G401 (cell line): ENCODE measurements at regions not wholly inside any gene's neighbourhood (a gene's known extent, or its start where the extent isn't known, plus 50 kb on each side); places are given as distances from the start of the nearest gene placed in this dataset.

ENCODE experiments used
- DNase-seq: peaks from one replicate; pipeline ENCODE4 v3.0.0-alpha.2; 2015; ENCODE audit warnings: low spot score
- in situ Hi-C: cut with HindIII; loops from 2 replicates; pipeline ENCODE4 v1.10.0; 2016; ENCODE audit warnings: low sequenced_read_pairs, mixed read lengths

DNA sequence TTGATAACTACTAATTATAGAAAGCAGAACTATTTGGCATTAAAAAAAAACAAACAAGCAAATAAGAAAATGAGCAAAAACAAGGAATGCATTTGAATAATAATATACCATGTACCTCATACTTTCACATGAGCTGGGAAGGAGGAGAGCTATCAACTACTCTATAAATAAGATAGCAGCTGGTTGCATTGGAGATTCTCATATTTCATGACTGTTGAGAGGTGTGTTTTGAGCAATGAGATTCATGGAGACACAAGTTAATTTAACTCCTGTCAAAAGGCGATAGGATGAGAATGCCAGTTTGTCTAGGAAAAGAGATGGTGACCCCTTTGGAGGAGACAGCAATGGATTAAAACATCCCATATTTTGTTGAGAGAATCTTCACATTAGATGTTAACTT lies 348.8 kb upstream of the SPTLC3 start:
- no peak for DNase-seq
- in situ Hi-C loops = no loop called here

DNA sequence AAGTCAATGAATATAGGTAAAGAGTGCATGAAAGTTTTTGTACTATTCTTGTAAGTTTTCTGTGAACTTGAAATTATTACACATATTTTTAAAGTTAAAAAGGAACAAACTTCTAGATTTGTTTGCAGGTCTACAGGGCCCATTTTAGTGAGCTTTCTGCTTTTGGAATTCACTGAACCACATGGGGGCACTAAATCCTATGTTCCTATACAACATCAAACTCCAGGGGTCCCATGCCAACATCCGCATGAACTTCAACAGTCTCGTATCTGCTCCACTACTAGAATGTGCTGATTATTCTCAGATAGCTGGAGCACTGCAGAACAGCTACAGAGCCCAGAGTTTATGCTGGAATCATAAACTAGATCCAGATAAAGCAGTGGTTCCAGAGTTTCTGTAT lies 347.9 kb upstream of the SPTLC3 start:
- in situ Hi-C loops = no loop called here
- DNase-seq = no peak

- DNase-seq = no peak
These were observed 338.5 kb upstream of the SPTLC3 start for GRCh38 chr20:12670301-12670700.

DNA sequence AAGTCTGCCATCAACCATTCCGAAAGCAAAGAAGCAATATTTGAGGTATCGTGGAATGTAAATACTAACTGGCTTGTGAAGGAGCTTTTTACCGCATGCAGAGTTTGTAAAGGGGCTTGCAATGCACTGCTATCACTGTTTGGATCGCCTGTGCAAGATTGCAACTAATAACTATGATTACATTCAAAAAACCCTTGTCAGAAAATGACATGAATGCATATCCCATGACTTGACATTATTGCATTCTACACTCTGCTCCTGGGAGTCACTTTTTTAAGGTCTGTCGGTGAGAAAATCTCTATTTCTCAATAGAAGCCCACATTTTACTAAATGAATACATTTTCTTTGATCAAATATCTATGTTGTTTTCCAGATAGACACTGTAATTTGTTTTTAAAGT lies 335.4 kb upstream of the SPTLC3 start:
- in situ Hi-C loops = no loop called here
- DNase-seq = no peak

More at GRCh38 chr20:12670301-12670700, 338.5 kb upstream of the SPTLC3 start:
- in situ Hi-C loops = no loop called here

- in situ Hi-C loops = no loop called here
- no peak for DNase-seq
These were observed 330.8 kb upstream of the SPTLC3 start for GRCh38 chr20:12677925-12678324.

GRCh38 chr20:12679447-12679846 lies 329.3 kb upstream of the SPTLC3 start:
- in situ Hi-C loops = no loop called here
- DNase-seq = no peak

- in situ Hi-C loops = no loop called here
- no peak for DNase-seq
These were observed 326.2 kb upstream of the SPTLC3 start for GRCh38 chr20:12682613-12683012.

- in situ Hi-C loops = no loop called here
- DNase-seq = peak; percentile 53
These were observed 321.3 kb upstream of the SPTLC3 start for GRCh38 chr20:12687476-12687875.

- DNase-seq = no peak
These were observed 312.8 kb upstream of the SPTLC3 start for GRCh38 chr20:12695937-12696336.

GRCh38 chr20:12698817-12699216 lies 310.0 kb upstream of the SPTLC3 start:
- in situ Hi-C loops = no loop called here
- DNase-seq = no peak

More at GRCh38 chr20:12695937-12696336, 312.8 kb upstream of the SPTLC3 start:
- in situ Hi-C loops = no loop called here

DNA sequence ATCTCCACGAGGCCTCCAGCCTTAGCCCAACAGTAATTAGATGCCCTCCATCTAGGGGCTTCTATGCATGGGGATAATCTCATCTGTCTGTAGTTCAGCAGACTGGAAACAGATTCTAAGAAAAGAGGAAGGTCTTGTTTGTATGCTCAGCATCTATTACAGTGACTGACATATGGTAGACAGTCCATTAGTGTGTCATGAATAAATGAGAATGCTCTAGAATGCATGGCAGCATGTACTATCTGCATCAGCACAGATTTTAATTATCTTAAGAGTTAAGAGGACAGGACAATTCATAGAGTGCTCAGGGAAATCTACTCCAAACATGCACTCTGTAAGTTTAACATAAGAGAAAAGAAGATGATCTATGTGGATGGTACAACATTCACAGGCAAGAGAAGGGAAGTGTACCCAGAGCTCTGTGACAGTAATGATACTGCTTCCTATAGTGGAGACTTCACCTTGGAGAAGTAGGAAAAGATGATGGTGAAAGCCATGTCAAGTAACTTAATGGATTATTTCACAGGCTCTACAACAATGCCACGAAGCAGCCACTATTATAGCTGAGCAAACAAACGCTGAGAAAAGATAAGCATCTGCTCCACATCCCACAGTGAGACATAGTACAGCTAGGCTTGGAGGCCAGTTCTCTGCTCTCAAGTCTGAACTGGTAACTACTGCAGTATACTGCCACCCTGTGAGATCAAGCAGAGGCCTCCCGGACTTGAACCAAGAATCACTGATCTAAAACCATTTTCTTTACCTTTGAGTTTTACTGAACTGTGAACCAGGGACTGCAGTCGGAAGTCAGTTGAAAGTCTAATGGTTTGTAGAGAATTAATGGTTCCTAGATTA lies 309.2 kb upstream of the SPTLC3 start:
- in situ Hi-C loops = no loop called here
- no peak for DNase-seq

DNA sequence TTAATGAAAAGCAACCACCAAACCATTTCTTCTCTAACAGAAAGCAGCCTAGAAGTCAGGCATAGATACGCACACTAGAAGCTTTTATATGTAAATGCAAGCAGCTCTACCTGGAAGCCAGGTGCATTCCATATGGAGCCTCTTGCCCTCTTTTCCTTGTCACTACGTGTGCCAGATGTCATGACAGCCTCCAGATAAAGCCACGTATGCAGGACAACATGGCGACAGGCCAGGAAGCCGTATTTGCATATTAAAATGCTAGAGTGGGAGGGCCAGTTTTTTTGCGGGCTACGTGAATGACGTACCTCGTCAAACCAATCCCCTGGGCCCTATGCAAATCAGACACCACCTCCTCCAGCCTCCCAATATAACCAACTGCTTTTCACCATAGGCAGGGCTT lies 308.1 kb upstream of the SPTLC3 start:
- in situ Hi-C loops = no loop called here
- DNase-seq = no peak

DNA sequence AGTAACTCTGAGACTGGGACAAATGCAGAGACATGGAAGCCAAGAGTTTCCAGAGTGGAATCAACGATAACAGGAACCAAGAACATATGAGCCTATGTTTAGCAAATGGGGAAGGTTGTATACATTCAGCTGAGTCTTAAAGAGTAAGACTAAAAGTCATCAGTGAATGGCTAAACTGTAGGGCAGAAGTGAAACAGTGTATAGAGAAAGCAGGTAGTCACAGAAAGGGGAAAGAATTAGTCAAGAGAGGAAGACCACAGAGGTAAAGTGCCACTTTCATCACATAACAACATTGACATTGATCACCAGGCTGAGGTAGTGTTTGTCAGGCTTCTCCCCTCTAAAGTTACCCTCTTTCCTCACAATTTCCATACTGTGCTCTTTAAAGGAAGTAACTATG lies 306.5 kb upstream of the SPTLC3 start:
- in situ Hi-C loops = no loop called here
- DNase-seq = no peak

DNA sequence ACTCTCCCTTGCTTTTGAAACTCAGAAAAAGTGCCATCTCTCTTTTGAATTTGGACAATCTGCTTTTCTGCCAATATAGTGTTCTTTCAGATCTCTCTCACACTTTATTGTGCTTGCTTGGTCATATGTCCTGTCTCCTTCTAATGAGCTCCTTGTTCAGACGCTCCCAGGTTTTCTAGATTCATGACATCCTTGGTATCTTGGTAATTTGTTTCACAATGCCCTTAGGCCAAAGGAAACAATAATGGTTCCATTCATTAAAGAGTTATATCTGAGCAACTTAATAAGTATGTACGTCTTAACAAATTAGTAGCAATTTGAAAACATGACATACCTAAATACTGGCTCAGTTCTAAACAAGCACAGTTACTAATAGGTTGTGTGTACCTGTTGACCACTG lies 293.4 kb upstream of the SPTLC3 start:
- DNase-seq = no peak
- in situ Hi-C loops = no loop called here

DNA sequence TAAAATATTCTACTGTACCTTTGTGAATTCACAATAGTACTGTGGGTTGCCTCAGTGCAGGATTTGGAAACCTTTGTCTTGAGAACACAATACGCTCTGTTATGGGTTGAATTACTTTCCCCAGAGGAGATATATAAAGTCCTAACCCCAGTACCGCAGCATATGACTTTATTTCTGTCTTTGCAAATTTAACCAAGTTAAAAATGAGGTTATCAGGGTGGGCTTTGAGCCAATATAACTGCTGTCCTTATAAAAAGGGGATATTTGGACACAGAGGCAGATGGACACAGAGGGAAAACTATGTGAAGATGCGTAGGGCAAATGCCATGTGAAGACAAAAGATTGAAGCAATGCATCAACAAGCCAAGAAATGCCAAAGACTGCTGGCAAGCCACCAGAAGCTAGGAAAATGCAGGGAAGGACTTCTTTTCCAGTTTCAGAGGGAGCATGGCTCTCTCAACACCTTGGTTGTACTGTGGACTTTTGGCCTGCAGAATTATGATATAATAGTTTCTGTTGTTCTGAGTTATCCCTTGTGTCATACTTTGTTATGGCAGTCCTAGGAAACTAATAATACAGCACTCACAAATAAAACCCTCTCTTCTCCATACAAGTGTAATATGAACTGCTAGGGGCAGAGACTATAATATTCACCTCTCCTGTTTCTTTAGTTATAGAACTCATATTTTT lies 292.6 kb upstream of the SPTLC3 start:
- in situ Hi-C loops = no loop called here

DNA sequence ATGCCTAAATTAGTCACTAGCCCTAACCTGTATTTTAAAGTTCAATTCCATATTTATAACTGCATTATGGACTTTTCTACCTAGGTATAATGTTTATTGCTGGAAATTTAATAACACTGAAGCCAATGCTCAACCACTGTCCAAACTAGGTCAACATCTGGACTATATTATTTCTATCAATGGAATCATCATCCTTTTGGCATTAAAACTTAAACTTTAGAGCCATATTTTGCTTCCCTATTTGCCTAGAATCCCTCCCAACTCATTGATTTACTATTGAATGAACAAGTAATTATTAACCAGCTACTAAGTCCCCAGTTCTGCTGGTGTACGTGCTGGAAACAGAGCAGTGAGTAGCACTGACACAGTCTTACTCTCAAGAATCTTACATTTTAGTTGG lies 291.7 kb upstream of the SPTLC3 start:
- in situ Hi-C loops = no loop called here
- no peak for DNase-seq

More for the DNA sequence above, 292.6 kb upstream of the SPTLC3 start:
- DNase-seq = no peak

DNA sequence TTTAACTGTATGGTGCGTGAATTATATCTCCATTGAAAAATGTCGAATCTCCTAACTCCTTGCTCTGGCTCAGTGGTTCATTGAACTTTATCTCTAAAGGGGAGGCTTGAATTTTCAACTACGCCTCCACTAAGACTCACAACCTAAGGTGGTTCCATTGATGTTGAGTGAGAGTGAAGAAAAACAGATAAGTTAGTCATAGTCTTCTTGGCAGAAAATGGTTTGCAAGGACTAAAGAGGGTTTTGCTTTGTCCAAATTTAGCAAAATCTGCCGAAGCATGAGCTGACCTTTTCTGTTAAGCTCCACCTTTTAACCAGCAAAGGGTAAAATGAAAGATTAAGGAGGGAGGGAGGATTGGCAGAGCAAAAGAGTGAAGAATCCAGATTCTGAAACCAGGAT lies 290.2 kb upstream of the SPTLC3 start:
- in situ Hi-C loops = no loop called here
- no peak for DNase-seq

GRCh38 chr20:12721636-12722035 lies 287.1 kb upstream of the SPTLC3 start:
- no peak for DNase-seq
- in situ Hi-C loops = no loop called here

GRCh38 chr20:12722091-12722490 lies 286.7 kb upstream of the SPTLC3 start:
- in situ Hi-C loops = no loop called here

DNA sequence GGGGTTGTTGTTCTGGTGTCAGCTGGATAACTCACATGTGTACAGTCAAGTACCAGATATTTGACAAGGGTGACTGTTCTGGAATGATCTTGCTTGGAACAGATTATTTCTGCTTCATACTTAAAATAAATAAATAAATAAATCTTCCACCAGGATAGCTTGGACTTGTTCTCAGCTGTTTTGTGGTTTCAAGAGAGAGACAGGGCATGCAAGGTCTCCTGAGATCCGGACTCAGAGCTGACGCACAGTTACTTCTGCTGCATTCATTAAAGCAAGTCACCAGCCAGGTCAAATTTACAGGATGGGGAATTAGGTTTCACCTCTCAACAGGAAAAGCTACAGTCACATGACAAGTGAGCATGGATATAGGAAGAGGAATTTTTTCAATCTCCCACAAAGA lies 285.0 kb upstream of the SPTLC3 start:
- in situ Hi-C loops = no loop called here
- no peak for DNase-seq

More at GRCh38 chr20:12722091-12722490, 286.7 kb upstream of the SPTLC3 start:
- no peak for DNase-seq

- DNase-seq = no peak
- in situ Hi-C loops = no loop called here
These were observed 280.0 kb upstream of the SPTLC3 start for GRCh38 chr20:12728782-12729181.
